ENCODE measurements at regions not wholly inside any gene's neighbourhood (a gene's known extent, or its start where the extent isn't known, plus 50 kb on each side); places are given as distances from the start of the nearest gene placed in this dataset.

DNA sequence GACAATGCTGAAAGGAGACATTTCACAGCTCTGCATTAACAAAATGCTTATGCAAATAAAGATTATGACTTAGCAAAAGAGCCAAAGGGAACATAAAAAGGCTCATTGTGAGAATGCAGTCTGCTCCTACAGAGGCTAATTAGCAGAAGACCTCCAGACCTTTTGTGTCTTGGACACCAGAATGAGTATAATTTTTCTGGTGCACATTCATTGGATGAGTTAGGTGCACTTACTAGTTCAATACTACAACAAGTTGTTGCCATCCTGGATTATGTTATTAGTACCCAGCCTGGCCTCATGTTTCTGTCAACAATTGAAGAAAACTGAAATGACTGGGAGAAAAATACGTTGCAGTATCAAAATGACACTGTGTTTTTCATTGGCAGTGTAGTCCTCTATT is 613.2 kb upstream of the CHORDC1 start:
- intact Hi-C loops (cut with DNase I): no loop called here
- no peak for DNase-seq
- no peaks in the 10 kb centered on the region for H3K36me3 ChIP-seq (ENCODE audit: insufficient read depth in 1 of 2, low read depth in 1 of 2)
- TF ChIP-seq, protein P1, sequence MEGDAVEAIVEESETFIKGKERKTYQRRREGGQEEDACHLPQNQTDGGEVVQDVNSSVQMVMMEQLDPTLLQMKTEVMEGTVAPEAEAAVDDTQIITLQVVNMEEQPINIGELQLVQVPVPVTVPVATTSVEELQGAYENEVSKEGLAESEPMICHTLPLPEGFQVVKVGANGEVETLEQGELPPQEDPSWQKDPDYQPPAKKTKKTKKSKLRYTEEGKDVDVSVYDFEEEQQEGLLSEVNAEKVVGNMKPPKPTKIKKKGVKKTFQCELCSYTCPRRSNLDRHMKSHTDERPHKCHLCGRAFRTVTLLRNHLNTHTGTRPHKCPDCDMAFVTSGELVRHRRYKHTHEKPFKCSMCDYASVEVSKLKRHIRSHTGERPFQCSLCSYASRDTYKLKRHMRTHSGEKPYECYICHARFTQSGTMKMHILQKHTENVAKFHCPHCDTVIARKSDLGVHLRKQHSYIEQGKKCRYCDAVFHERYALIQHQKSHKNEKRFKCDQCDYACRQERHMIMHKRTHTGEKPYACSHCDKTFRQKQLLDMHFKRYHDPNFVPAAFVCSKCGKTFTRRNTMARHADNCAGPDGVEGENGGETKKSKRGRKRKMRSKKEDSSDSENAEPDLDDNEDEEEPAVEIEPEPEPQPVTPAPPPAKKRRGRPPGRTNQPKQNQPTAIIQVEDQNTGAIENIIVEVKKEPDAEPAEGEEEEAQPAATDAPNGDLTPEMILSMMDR (IDR thresholded peaks at IDR 0.05): no peak
- H3K9me3 ChIP-seq: no peaks in the 10 kb centered on the region
- 38 to 48% (median 38%) methylated on average over 1 of the region's 1 CpG for WGBS, 3 donors
- no peak for ATAC-seq
- H3K4me3 ChIP-seq: no peak overlapping the region
- H3K4me1 ChIP-seq: no peaks in the 10 kb centered on the region
- no peaks in the 10 kb centered on the region for H3K27me3 ChIP-seq (ENCODE audit: insufficient read depth in 3 of 3, low read length in 2 of 3)
- no peak overlapping the region for H3K27ac ChIP-seq

DNA sequence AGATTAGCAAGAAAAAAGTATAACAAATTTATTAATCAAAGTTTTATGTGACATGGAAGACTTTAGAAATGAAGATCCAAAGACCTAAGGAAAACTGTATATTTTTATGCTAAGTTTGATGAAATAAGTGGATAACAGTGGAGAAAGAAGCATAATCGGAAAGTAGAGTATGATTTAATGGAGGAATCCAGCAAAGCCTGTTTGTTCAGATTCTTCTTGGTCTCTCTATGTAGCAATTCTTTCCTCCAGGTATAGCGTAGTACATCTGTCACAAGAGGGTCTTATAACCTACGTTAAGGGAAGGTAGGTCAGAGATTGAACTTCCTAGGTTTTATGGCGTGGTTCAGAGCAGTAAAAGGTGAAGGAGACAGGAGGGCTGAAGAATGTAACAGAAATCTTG is 600.6 kb upstream of the CHORDC1 start:
- Histone ChIP-seq H3K36me3 (ENCODE audit: insufficient read depth in 1 of 2, low read depth in 1 of 2) (no peaks in the 10 kb centered on the region), H3K27me3 (ENCODE audit: insufficient read depth in 3 of 3, low read length in 2 of 3) (no peaks in the 10 kb centered on the region), H3K4me1 (no peaks in the 10 kb centered on the region), H3K4me3 (no peak overlapping the region), H3K27ac (no peak overlapping the region), H3K9me3 (no peaks in the 10 kb centered on the region)
- ATAC-seq (no peak), DNase-seq (no peak)
- intact Hi-C loops (cut with DNase I): no loop called here
- 73 to 78% (median 77%) methylated on average over 4 of the region's 4 CpGs for WGBS, 3 donors
- TF ChIP-seq, protein P1 (IDR thresholded peaks at IDR 0.05): no peak

DNA sequence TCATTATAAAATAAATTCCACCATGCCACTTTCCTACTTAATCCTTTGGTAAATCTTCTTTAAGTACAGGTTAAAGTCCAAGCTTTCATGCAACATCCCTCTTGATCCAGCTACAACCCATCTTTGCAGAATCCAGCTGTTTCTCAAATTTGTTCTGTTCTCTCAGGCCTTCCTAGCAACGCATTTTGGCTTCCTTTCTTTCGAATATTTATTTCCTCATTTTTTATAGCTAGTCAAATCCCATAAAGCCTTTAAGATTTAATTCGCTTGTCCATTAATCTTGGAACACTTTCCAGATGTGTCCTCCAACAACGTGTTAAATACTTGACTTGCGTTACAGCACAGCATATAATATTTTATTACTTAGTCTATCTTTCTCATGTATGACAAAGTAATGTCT is 600.1 kb upstream of the CHORDC1 start:
- H3K4me1 ChIP-seq: no peaks in the 10 kb centered on the region
- TF ChIP-seq, protein P1 (IDR thresholded peaks at IDR 0.05): no peak
- intact Hi-C loops (cut with DNase I): no loop called here
- no peaks in the 10 kb centered on the region for H3K9me3 ChIP-seq
- ATAC-seq: no peak
- DNase-seq: no peak
- no peaks in the 10 kb centered on the region for H3K36me3 ChIP-seq (ENCODE audit: insufficient read depth in 1 of 2, low read depth in 1 of 2)
- H3K4me3 ChIP-seq: no peak overlapping the region
- H3K27me3 ChIP-seq (ENCODE audit: insufficient read depth in 3 of 3, low read length in 2 of 3): no peaks in the 10 kb centered on the region
- WGBS, 3 donors: 24 to 37% (median 33%) methylated on average over 5 of the region's 5 CpGs
- H3K27ac ChIP-seq: no peak overlapping the region

DNA sequence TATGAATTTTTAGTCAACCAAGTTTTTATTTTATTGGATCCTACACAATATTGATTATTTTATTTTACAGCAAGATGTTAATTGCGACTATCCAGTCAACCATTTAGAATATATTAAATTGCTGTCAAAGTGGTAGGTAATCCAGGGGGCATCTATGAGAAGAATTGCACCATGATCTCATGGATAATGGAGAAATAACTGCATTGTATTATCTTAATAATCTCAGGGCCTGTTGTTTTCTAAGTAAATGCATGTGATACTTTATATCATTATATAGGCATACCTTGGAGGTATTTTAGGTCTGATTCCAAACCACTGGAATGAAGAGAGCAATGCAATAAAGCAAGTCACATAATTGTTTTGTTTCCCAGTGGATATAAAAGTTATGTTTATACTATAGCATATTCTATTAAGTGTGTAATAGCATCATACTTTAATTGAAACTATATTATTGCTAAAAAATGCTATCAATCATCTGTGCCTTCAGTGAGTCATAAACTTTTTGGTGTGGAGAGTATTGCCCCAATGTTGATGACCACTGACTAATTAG is 595.4 kb upstream of the CHORDC1 start:
- WGBS, 3 donors: 86 to 91% (median 90%) methylated on average over 1 of the region's 1 CpG
- ATAC-seq: no peak
- no peaks in the 10 kb centered on the region for H3K27me3 ChIP-seq (ENCODE audit: insufficient read depth in 3 of 3, low read length in 2 of 3)
- TF ChIP-seq, protein P1 (IDR thresholded peaks at IDR 0.05): no peak
- H3K4me3 ChIP-seq: no peak overlapping the region
- no peak overlapping the region for H3K27ac ChIP-seq
- no peak for DNase-seq
- no peaks in the 10 kb centered on the region for H3K9me3 ChIP-seq
- intact Hi-C loops (cut with DNase I): no loop called here
- H3K36me3 ChIP-seq (ENCODE audit: insufficient read depth in 1 of 2, low read depth in 1 of 2): no peaks in the 10 kb centered on the region
- no peaks in the 10 kb centered on the region for H3K4me1 ChIP-seq

DNA sequence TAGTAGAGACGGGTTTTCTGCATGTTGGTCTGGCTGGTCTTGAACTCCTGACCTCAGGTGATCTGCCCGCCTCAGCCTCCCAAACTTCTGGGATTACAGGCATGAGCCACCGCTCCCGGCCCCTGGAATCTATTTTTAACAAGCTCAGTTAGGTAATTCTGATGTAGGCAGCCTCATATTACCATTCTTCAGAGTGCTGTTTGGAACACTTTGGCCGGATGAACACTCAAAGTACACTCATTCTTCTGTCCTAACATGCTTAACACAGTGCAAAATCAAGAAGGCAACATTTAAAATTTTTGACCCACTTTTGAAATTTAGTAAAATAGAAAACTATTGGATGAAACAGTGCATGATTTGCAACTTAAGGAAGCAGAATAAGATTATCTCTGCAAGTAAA is 586.7 kb upstream of the CHORDC1 start:
- ATAC-seq: no peak
- no peaks in the 10 kb centered on the region for H3K4me1 ChIP-seq
- no peak overlapping the region for H3K27ac ChIP-seq
- H3K4me3 ChIP-seq: no peak overlapping the region
- no peak for DNase-seq
- TF ChIP-seq, protein P1 (IDR thresholded peaks at IDR 0.05): no peak
- H3K27me3 ChIP-seq (ENCODE audit: insufficient read depth in 3 of 3, low read length in 2 of 3): no peaks in the 10 kb centered on the region
- intact Hi-C loops (cut with DNase I): no loop called here
- no peaks in the 10 kb centered on the region for H3K36me3 ChIP-seq (ENCODE audit: insufficient read depth in 1 of 2, low read depth in 1 of 2)
- no peaks in the 10 kb centered on the region for H3K9me3 ChIP-seq
- whole genome bisulfite sequencing, 3 donors: 46 to 52% (median 49%) methylated on average over 5 of the region's 5 CpGs

All from psoas muscle (tissue), 7 donors.